ENCODE measurements at regions not wholly inside any gene's neighbourhood (a gene's known extent, or its start where the extent isn't known, plus 50 kb on each side); places are given as distances from the start of the nearest gene placed in this dataset.

DNA sequence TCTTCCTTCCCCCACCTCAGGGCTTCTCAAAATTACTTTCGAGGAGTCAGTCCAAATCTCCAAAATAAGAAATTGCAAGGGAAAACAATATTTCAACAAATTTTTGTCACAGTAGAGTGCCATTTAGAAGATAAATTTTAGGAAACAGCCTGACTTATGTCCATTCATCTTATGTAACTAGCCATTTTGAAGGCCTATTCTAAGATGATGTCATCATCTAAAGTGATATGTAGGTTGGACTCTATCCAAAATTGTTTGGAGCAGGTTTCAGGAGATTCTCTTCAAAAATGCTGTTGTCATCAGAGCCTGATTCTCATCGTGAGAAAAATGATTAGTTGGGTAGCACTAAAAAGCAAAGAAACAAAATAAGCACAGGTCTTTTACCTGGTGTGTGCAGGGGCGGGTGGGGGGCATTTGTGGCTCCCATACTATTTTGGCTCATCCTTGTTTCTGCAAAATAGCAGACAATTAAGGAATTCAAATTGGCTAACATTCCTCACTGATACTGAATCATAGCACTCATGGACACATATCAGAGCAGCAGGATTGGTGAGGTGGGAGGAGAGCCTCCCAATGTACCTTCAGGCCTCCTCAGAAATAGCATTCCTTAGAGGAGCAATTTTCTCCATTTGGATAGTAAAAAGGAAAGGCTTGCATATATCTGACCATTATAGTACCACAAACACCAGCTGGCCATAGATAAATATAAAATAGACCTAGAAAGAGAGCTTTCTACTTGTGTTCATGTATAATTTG, 360.9 kb upstream of the NAV3 start:
- Histone ChIP-seq H3K9me3 (ENCODE audit: control insufficient read depth, insufficient read depth, low read depth, low read length) (no peaks in the 10 kb centered on the region), H3K9ac (ENCODE audit: low read length) (no peak overlapping the region), H3K4me3 (ENCODE audit: low read depth, low read length) (no peak overlapping the region), H3K4me1 (ENCODE audit: control insufficient read depth, insufficient read depth, low read length) (no peaks in the 10 kb centered on the region), H3K27ac (ENCODE audit: low read depth, low read length) (no peak overlapping the region), H3K27me3 (ENCODE audit: control insufficient read depth, insufficient read depth, low read length) (no peaks in the 10 kb centered on the region), H3K36me3 (ENCODE audit: control insufficient read depth, insufficient read depth, low read length) (no peaks in the 10 kb centered on the region)

GRCh38 chr12:77442633-77443032, 377.3 kb upstream of the E2F7 start:
- no peaks in the 10 kb centered on the region for H3K9me3 ChIP-seq (ENCODE audit: control insufficient read depth, insufficient read depth, low read depth, low read length)
- no peak overlapping the region for H3K27ac ChIP-seq (ENCODE audit: low read depth, low read length)
- no peaks in the 10 kb centered on the region for H3K4me1 ChIP-seq (ENCODE audit: control insufficient read depth, insufficient read depth, low read length)

GRCh38 chr12:77439749-77440148, 374.4 kb upstream of the E2F7 start:
- Histone ChIP-seq H3K9ac (ENCODE audit: low read length) (no peak overlapping the region), H3K36me3 (ENCODE audit: control insufficient read depth, insufficient read depth, low read length) (no peaks in the 10 kb centered on the region)

More at GRCh38 chr12:77442633-77443032, 377.3 kb upstream of the E2F7 start:
- Histone ChIP-seq H3K4me3 (ENCODE audit: low read depth, low read length) (no peak overlapping the region), H3K36me3 (ENCODE audit: control insufficient read depth, insufficient read depth, low read length) (no peaks in the 10 kb centered on the region), H3K27me3 (ENCODE audit: control insufficient read depth, insufficient read depth, low read length) (no peaks in the 10 kb centered on the region), H3K9ac (ENCODE audit: low read length) (no peak overlapping the region)

DNA sequence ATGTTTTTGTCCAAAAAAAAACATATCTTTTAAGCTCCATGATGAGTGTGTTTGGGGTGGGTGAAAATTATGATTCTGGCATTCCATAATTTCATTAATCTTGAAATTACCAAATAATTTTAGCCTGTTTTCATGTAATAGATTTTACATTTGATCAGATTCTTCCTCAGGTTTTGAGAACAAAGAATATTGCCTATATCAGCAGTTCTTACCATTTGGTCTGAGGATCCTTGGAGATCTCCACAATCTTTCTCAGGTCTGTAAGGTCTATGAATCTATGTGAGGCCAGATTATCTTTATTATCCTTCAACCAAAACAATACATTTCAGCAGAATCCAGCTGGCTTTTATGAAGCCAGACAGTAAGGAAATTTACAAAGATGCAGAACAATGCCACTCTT, 373.3 kb upstream of the E2F7 start:
- no peaks in the 10 kb centered on the region for H3K36me3 ChIP-seq (ENCODE audit: control insufficient read depth, insufficient read depth, low read length)

More at GRCh38 chr12:77439749-77440148, 374.4 kb upstream of the E2F7 start:
- no peak overlapping the region for H3K27ac ChIP-seq (ENCODE audit: low read depth, low read length)
- H3K4me1 ChIP-seq (ENCODE audit: control insufficient read depth, insufficient read depth, low read length) = no peaks in the 10 kb centered on the region
- no peaks in the 10 kb centered on the region for H3K27me3 ChIP-seq (ENCODE audit: control insufficient read depth, insufficient read depth, low read length)
- H3K9me3 ChIP-seq (ENCODE audit: control insufficient read depth, insufficient read depth, low read depth, low read length) = no peaks in the 10 kb centered on the region
- no peak overlapping the region for H3K4me3 ChIP-seq (ENCODE audit: low read depth, low read length)

GRCh38 chr12:77437206-77437605, 371.8 kb upstream of the E2F7 start:
- Histone ChIP-seq H3K9me3 (ENCODE audit: control insufficient read depth, insufficient read depth, low read depth, low read length) (no peaks in the 10 kb centered on the region), H3K27me3 (ENCODE audit: control insufficient read depth, insufficient read depth, low read length) (no peaks in the 10 kb centered on the region), H3K4me3 (ENCODE audit: low read depth, low read length) (no peak overlapping the region), H3K27ac (ENCODE audit: low read depth, low read length) (no peak overlapping the region), H3K4me1 (ENCODE audit: control insufficient read depth, insufficient read depth, low read length) (no peaks in the 10 kb centered on the region), H3K9ac (ENCODE audit: low read length) (no peak overlapping the region), H3K36me3 (ENCODE audit: control insufficient read depth, insufficient read depth, low read length) (no peaks in the 10 kb centered on the region)

More for the DNA sequence above, 373.3 kb upstream of the E2F7 start:
- Histone ChIP-seq H3K4me1 (ENCODE audit: control insufficient read depth, insufficient read depth, low read length) (no peaks in the 10 kb centered on the region), H3K27me3 (ENCODE audit: control insufficient read depth, insufficient read depth, low read length) (no peaks in the 10 kb centered on the region), H3K27ac (ENCODE audit: low read depth, low read length) (no peak overlapping the region), H3K4me3 (ENCODE audit: low read depth, low read length) (no peak overlapping the region), H3K9me3 (ENCODE audit: control insufficient read depth, insufficient read depth, low read depth, low read length) (no peaks in the 10 kb centered on the region), H3K9ac (ENCODE audit: low read length) (no peak overlapping the region)

DNA sequence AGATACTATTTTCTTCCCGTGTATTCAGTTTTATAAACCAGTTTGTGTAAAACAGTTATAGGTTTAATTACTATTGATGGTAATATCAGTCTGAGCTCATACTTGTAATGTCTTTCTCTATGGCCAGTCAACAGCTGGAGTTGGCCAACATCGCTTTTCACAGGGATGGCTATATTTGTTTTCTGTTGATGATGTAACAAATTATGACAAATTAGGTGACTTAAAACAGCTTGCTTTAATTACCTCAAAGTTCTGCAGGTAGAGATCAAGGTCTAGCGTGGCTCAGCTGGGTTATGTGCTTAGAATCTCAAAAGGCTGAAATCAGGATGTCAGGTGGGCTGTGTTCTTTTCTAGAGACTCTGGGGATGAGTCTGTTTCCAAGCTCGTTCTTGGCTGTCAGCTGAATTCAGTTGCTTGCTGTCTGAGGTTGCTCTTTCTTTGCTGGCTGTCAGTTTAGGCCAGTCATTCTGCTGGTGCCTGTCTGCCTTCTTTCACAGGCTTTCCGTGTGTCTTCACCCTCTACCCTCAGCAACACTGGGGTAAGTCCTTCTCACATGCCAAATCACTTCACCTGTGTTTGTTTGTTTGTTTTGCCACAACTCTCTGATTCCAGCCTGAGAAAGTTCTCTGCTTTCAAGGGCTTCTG, 370.2 kb upstream of the E2F7 start:
- Histone ChIP-seq H3K27ac (ENCODE audit: low read depth, low read length) (no peak overlapping the region), H3K27me3 (ENCODE audit: control insufficient read depth, insufficient read depth, low read length) (no peaks in the 10 kb centered on the region), H3K4me3 (ENCODE audit: low read depth, low read length) (no peak overlapping the region), H3K4me1 (ENCODE audit: control insufficient read depth, insufficient read depth, low read length) (no peaks in the 10 kb centered on the region), H3K9ac (ENCODE audit: low read length) (no peak overlapping the region), H3K9me3 (ENCODE audit: control insufficient read depth, insufficient read depth, low read depth, low read length) (no peaks in the 10 kb centered on the region), H3K36me3 (ENCODE audit: control insufficient read depth, insufficient read depth, low read length) (no peaks in the 10 kb centered on the region)

- H3K36me3 ChIP-seq (ENCODE audit: control insufficient read depth, insufficient read depth, low read length) = no peaks in the 10 kb centered on the region
- no peak overlapping the region for H3K9ac ChIP-seq (ENCODE audit: low read length)
- no peaks in the 10 kb centered on the region for H3K9me3 ChIP-seq (ENCODE audit: control insufficient read depth, insufficient read depth, low read depth, low read length)
- H3K4me3 ChIP-seq (ENCODE audit: low read depth, low read length) = no peak overlapping the region
- H3K27me3 ChIP-seq (ENCODE audit: control insufficient read depth, insufficient read depth, low read length) = no peaks in the 10 kb centered on the region
- H3K4me1 ChIP-seq (ENCODE audit: control insufficient read depth, insufficient read depth, low read length) = no peaks in the 10 kb centered on the region
- no peak overlapping the region for H3K27ac ChIP-seq (ENCODE audit: low read depth, low read length)
These were observed 368.4 kb upstream of the E2F7 start for GRCh38 chr12:77433799-77434198.

GRCh38 chr12:77429426-77429825, 364.1 kb upstream of the E2F7 start:
- Histone ChIP-seq H3K9ac (ENCODE audit: low read length) (no peak overlapping the region), H3K27ac (ENCODE audit: low read depth, low read length) (no peak overlapping the region), H3K36me3 (ENCODE audit: control insufficient read depth, insufficient read depth, low read length) (no peaks in the 10 kb centered on the region), H3K4me1 (ENCODE audit: control insufficient read depth, insufficient read depth, low read length) (no peaks in the 10 kb centered on the region), H3K27me3 (ENCODE audit: control insufficient read depth, insufficient read depth, low read length) (no peaks in the 10 kb centered on the region), H3K4me3 (ENCODE audit: low read depth, low read length) (no peak overlapping the region), H3K9me3 (ENCODE audit: control insufficient read depth, insufficient read depth, low read depth, low read length) (no peaks in the 10 kb centered on the region)

GRCh38 chr12:77421152-77421551, 355.8 kb upstream of the E2F7 start:
- no peaks in the 10 kb centered on the region for H3K36me3 ChIP-seq (ENCODE audit: control insufficient read depth, insufficient read depth, low read length)
- H3K4me3 ChIP-seq (ENCODE audit: low read depth, low read length) = no peak overlapping the region
- H3K9me3 ChIP-seq (ENCODE audit: control insufficient read depth, insufficient read depth, low read depth, low read length) = no peaks in the 10 kb centered on the region
- no peak overlapping the region for H3K27ac ChIP-seq (ENCODE audit: low read depth, low read length)
- H3K27me3 ChIP-seq (ENCODE audit: control insufficient read depth, insufficient read depth, low read length) = no peaks in the 10 kb centered on the region
- no peak overlapping the region for H3K9ac ChIP-seq (ENCODE audit: low read length)
- H3K4me1 ChIP-seq (ENCODE audit: control insufficient read depth, insufficient read depth, low read length) = no peaks in the 10 kb centered on the region

GRCh38 chr12:77409551-77409950, 344.2 kb upstream of the E2F7 start:
- H3K9ac ChIP-seq (ENCODE audit: low read length) = no peak overlapping the region
- no peak overlapping the region for H3K27ac ChIP-seq (ENCODE audit: low read depth, low read length)
- no peaks in the 10 kb centered on the region for H3K9me3 ChIP-seq (ENCODE audit: control insufficient read depth, insufficient read depth, low read depth, low read length)
- H3K27me3 ChIP-seq (ENCODE audit: control insufficient read depth, insufficient read depth, low read length) = no peaks in the 10 kb centered on the region
- H3K36me3 ChIP-seq (ENCODE audit: control insufficient read depth, insufficient read depth, low read length) = no peaks in the 10 kb centered on the region
- no peak overlapping the region for H3K4me3 ChIP-seq (ENCODE audit: low read depth, low read length)
- H3K4me1 ChIP-seq (ENCODE audit: control insufficient read depth, insufficient read depth, low read length) = peaks cover 8% of the 10 kb centered on the region

GRCh38 chr12:77407931-77408330, 342.6 kb upstream of the E2F7 start:
- Histone ChIP-seq H3K9me3 (ENCODE audit: control insufficient read depth, insufficient read depth, low read depth, low read length) (no peaks in the 10 kb centered on the region), H3K36me3 (ENCODE audit: control insufficient read depth, insufficient read depth, low read length) (no peaks in the 10 kb centered on the region), H3K27me3 (ENCODE audit: control insufficient read depth, insufficient read depth, low read length) (no peaks in the 10 kb centered on the region), H3K4me3 (ENCODE audit: low read depth, low read length) (no peak overlapping the region), H3K9ac (ENCODE audit: low read length) (no peak overlapping the region), H3K4me1 (ENCODE audit: control insufficient read depth, insufficient read depth, low read length) (peaks cover 8% of the 10 kb centered on the region), H3K27ac (ENCODE audit: low read depth, low read length) (no peak overlapping the region)

Data from HUES6 (cell line).